GM06990 (cell line): ENCODE measurements at regions not wholly inside any gene's neighbourhood (a gene's known extent, or its start where the extent isn't known, plus 50 kb on each side); places are given as distances from the start of the nearest gene placed in this dataset.

Source experiments
- DNase-seq: peaks from one replicate; pipeline ENCODE4 v3.0.0-alpha.2; 2011; ENCODE audit not compliant: insufficient read length; ENCODE audit errors: extremely low read depth
- H3K27me3 ChIP-seq: replicated peaks from 2 replicates; pipeline ENCODE4 v1.6.0; 2011; ENCODE audit warnings: low read length; ENCODE audit not compliant: control insufficient read depth, insufficient read depth
- H3K36me3 ChIP-seq: 2 replicates; pipeline ENCODE4 v1.5.1; 2011; ENCODE audit warnings: low read length; ENCODE audit not compliant: control insufficient read depth, insufficient read depth
- H3K4me3 ChIP-seq: replicated peaks from 2 replicates; pipeline ENCODE4 v1.5.1; 2011; ENCODE audit warnings: low read depth, mild to moderate bottlenecking, control low read depth, low read length
- CTCF ChIP-seq: IDR thresholded peaks from 2 replicates; pipeline ENCODE4 v1.5.1; 2011; ENCODE audit warnings: low read length, control low read depth, mild to moderate bottlenecking, inconsistent platforms; ENCODE audit not compliant: insufficient read depth, poor library complexity, severe bottlenecking

GRCh38 chr2:13474538-13474937, 757.8 kb downstream of the TRIB2 start:
- DNase-seq = peak; percentile 17
- Histone ChIP-seq H3K36me3 (no peaks in the 10 kb centered on the region), H3K4me3 (no peak overlapping the region), H3K27me3 (no peaks in the 10 kb centered on the region)
- no peak for TF ChIP-seq CTCF

DNA sequence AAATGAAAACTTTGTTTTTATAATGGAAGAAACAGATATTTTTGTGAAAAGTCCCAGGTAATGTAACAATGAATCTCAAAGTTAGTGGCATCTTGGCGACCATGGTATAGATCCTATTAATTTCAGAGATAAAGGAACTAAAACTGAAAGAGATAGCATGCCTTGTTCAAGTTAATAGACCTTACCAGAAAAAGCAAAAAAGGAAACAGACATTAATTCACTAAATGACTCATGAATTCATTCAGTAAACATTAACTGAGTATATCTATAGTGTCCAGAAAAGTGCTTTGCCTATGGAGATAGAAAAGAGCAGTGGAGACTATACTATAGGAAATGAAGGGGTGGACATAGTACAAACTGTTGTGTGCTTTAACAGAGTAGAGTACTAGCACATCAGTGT, 763.3 kb downstream of the TRIB2 start:
- no peak overlapping the region for H3K4me3 ChIP-seq

GRCh38 chr2:13481201-13481600, 764.5 kb downstream of the TRIB2 start:
- Histone ChIP-seq H3K27me3 (no peaks in the 10 kb centered on the region), H3K4me3 (no peak overlapping the region), H3K36me3 (no peaks in the 10 kb centered on the region)
- DNase-seq = no peak
- TF ChIP-seq CTCF = no peak

More for the DNA sequence above, 763.3 kb downstream of the TRIB2 start:
- H3K36me3 ChIP-seq = no peaks in the 10 kb centered on the region
- TF ChIP-seq CTCF = no peak
- no peaks in the 10 kb centered on the region for H3K27me3 ChIP-seq
- DNase-seq = no peak

GRCh38 chr2:13485256-13485655, 768.5 kb downstream of the TRIB2 start:
- no peak for TF ChIP-seq CTCF
- DNase-seq = no peak
- H3K4me3 ChIP-seq = no peak overlapping the region
- H3K36me3 ChIP-seq = no peaks in the 10 kb centered on the region
- no peaks in the 10 kb centered on the region for H3K27me3 ChIP-seq

GRCh38 chr2:13488965-13489364, 772.2 kb downstream of the TRIB2 start:
- H3K27me3 ChIP-seq = no peaks in the 10 kb centered on the region
- no peak overlapping the region for H3K4me3 ChIP-seq
- TF ChIP-seq CTCF = no peak
- DNase-seq = no peak
- H3K36me3 ChIP-seq = no peaks in the 10 kb centered on the region

GRCh38 chr2:13492262-13492661, 775.5 kb downstream of the TRIB2 start:
- TF ChIP-seq CTCF = no peak

More at GRCh38 chr2:13492262-13492661, 775.5 kb downstream of the TRIB2 start:
- no peak for DNase-seq
- no peaks in the 10 kb centered on the region for H3K36me3 ChIP-seq
- no peak overlapping the region for H3K4me3 ChIP-seq
- no peaks in the 10 kb centered on the region for H3K27me3 ChIP-seq
